OCI-LY1 (cell line): ENCODE measurements at regions not wholly inside any gene's neighbourhood (a gene's known extent, or its start where the extent isn't known, plus 50 kb on each side); places are given as distances from the start of the nearest gene placed in this dataset.

Experiments
- H2AFZ ChIP-seq: fragments of 200-600 bp; sonication (generic), shearing (Covaris generic); 2 replicates; pipeline ENCODE4 v1.6.0; 2014; ENCODE audit warnings: antibody characterized with exemption, mild to moderate bottlenecking, low read length
- H3F3A ChIP-seq: fragments of 200-600 bp; sonication (generic), shearing (Covaris generic); 2 replicates; pipeline ENCODE4 v1.6.0; 2014; ENCODE audit warnings: mild to moderate bottlenecking, antibody characterized with exemption, low read length, moderate library complexity; ENCODE audit not compliant: insufficient read depth
- H3K27ac ChIP-seq: fragments of 200-600 bp; sonication (generic); 2 replicates; pipeline ENCODE4 v1.5.1; 2014; ENCODE audit warnings: low read length, mixed run types, mild to moderate bottlenecking, low read depth; ENCODE audit not compliant: poor library complexity, severe bottlenecking
- H3K27me3 ChIP-seq: fragments of 200-600 bp; sonication (generic); 2 replicates; pipeline ENCODE4 v1.6.0; 2014; ENCODE audit warnings: antibody characterized with exemption, mild to moderate bottlenecking, low read length, moderate library complexity; ENCODE audit not compliant: insufficient read depth
- H3K36me3 ChIP-seq: fragments of 200-600 bp; sonication (generic); 2 replicates; pipeline ENCODE4 v1.6.1; 2014; ENCODE audit warnings: mild to moderate bottlenecking, antibody characterized with exemption, low read length, moderate library complexity, mixed read lengths; ENCODE audit not compliant: insufficient read depth
- H3K4me1 ChIP-seq: fragments of 200-600 bp; sonication (generic); 2 replicates; pipeline ENCODE4 v1.5.1; 2014; ENCODE audit warnings: mild to moderate bottlenecking, low read length, moderate library complexity; ENCODE audit not compliant: insufficient read depth, severe bottlenecking
- H3K4me2 ChIP-seq: fragments of 200-600 bp; sonication (generic), shearing (Covaris generic); 2 replicates; pipeline ENCODE4 v1.6.1; 2014; ENCODE audit warnings: low read length
- H3K4me3 ChIP-seq: fragments of 200-600 bp; sonication (generic); 2 replicates; pipeline ENCODE4 v1.5.1; 2014; ENCODE audit warnings: low read length, low read depth, mild to moderate bottlenecking, mixed read lengths; ENCODE audit not compliant: poor library complexity, severe bottlenecking
- H3K79me2 ChIP-seq: fragments of 200-600 bp; shearing (Covaris generic); 2 replicates; pipeline ENCODE4 v1.6.1; 2016; ENCODE audit warnings: mixed run types, low read length, mixed read lengths; ENCODE audit not compliant: insufficient read depth
- H3K9ac ChIP-seq: fragments of 200-600 bp; sonication (generic), shearing (Covaris generic); 2 replicates; pipeline ENCODE4 v1.6.1; 2014; ENCODE audit warnings: mild to moderate bottlenecking, low read length, mixed read lengths
- H3K9me2 ChIP-seq: fragments of 200-600 bp; sonication (generic), shearing (Covaris generic); 2 replicates; pipeline ENCODE4 v1.6.1; 2014; ENCODE audit warnings: low read depth, mild to moderate bottlenecking, low read length, mixed read lengths
- H3K9me3 ChIP-seq: fragments of 200-600 bp; shearing (Covaris generic); 2 replicates; pipeline ENCODE4 v1.6.1; 2014; ENCODE audit warnings: low read length, mixed read lengths
- H4K20me1 ChIP-seq: fragments of 200-600 bp; sonication (generic), shearing (Covaris generic); 2 replicates; pipeline ENCODE4 v1.6.0; 2016; ENCODE audit warnings: mild to moderate bottlenecking, low read length; ENCODE audit not compliant: insufficient read depth
- CTCF ChIP-seq: fragments of 200-600 bp; sonication (generic), shearing (Covaris generic); IDR thresholded peaks from 2 replicates; pipeline ENCODE4 v1.5.1; 2017; ENCODE audit warnings: mild to moderate bottlenecking, antibody characterized with exemption, low read length, moderate library complexity, mixed read lengths
- EZH2 ChIP-seq: fragments of 200-600 bp; sonication (generic), shearing (Covaris generic); IDR thresholded peaks from 2 replicates; pipeline ENCODE4 v1.8.0; 2017; ENCODE audit warnings: borderline replicate concordance, mixed run types, mild to moderate bottlenecking, antibody characterized with exemption, low read length, moderate library complexity, mixed read lengths

- H3K27me3 ChIP-seq = no peaks in the 10 kb centered on the region
- no peaks in the 10 kb centered on the region for H3K4me1 ChIP-seq
- H3K9me2 ChIP-seq = no peaks in the 10 kb centered on the region
- H3K27ac ChIP-seq = no peak overlapping the region
- no peak overlapping the region for H3K9ac ChIP-seq
- no peak overlapping the region for H3K4me3 ChIP-seq
- H3F3A ChIP-seq = no peaks in the 10 kb centered on the region
- no peak overlapping the region for H3K4me2 ChIP-seq
- H3K9me3 ChIP-seq = no peaks in the 10 kb centered on the region
- H3K36me3 ChIP-seq = no peaks in the 10 kb centered on the region
- no peaks in the 10 kb centered on the region for H4K20me1 ChIP-seq
- no peak overlapping the region for H2AFZ ChIP-seq
- no peaks in the 10 kb centered on the region for H3K79me2 ChIP-seq
- TF ChIP-seq EZH2 (no peak), CTCF (no peak)
Observed at GRCh38 chr5:52731274-52732027, 56.3 kb upstream of the ITGA1 start.

- Histone ChIP-seq H3K4me2 (no peak overlapping the region), H3K4me1 (no peaks in the 10 kb centered on the region), H3K4me3 (no peak overlapping the region), H3K9me2 (no peaks in the 10 kb centered on the region), H3K9me3 (no peaks in the 10 kb centered on the region), H4K20me1 (no peaks in the 10 kb centered on the region), H2AFZ (no peak overlapping the region), H3K36me3 (no peaks in the 10 kb centered on the region), H3K27ac (no peak overlapping the region), H3F3A (no peaks in the 10 kb centered on the region), H3K27me3 (no peaks in the 10 kb centered on the region), H3K9ac (no peak overlapping the region), H3K79me2 (no peaks in the 10 kb centered on the region)
- TF ChIP-seq CTCF (no peak), EZH2 (no peak)
Observed at GRCh38 chr5:52734557-52734956, 53.2 kb upstream of the ITGA1 start.

- no peaks in the 10 kb centered on the region for H3K27me3 ChIP-seq
- H3K27ac ChIP-seq = no peak overlapping the region
- no peaks in the 10 kb centered on the region for H4K20me1 ChIP-seq
- no peak overlapping the region for H2AFZ ChIP-seq
- H3K9me2 ChIP-seq = no peaks in the 10 kb centered on the region
- no peak overlapping the region for H3K4me3 ChIP-seq
- H3K4me1 ChIP-seq = no peaks in the 10 kb centered on the region
- H3K79me2 ChIP-seq = no peaks in the 10 kb centered on the region
- H3K36me3 ChIP-seq = no peaks in the 10 kb centered on the region
- TF ChIP-seq EZH2 = no peak
- no peak for TF ChIP-seq CTCF
- H3F3A ChIP-seq = no peaks in the 10 kb centered on the region
- no peak overlapping the region for H3K4me2 ChIP-seq
- no peak overlapping the region for H3K9ac ChIP-seq
- H3K9me3 ChIP-seq = no peaks in the 10 kb centered on the region
Observed at GRCh38 chr5:52735139-52735538, 52.6 kb upstream of the ITGA1 start.
